Activated naive CD4-positive, alpha-beta T cell (primary cell): ENCODE measurements at regions not wholly inside any gene's neighbourhood (a gene's known extent, or its start where the extent isn't known, plus 50 kb on each side); places are given as distances from the start of the nearest gene placed in this dataset.

Source experiments
- DNase-seq, 4 experiments: peaks; one replicate each; lab custom pipeline; 2025; lab: John Stamatoyannopoulos, UW

DNA sequence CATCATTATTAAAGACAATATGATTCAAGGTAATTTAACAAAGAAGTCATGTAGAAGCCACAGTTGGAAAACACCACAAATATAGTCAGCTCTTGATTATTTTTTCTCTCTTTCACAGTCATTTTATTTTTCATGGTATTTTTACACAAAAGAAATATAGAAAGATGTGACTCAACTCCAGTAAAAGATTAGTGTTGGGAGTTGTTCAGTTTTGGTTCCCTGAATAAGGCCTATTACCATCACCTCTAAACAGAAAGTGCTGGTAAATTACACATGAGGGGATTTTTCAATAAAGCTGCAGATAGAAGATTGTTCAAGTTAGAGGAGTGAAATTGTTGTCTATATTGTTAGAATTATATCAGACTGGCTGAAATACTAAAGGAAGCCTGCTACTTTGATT, 107.0 kb downstream of the DDIT4L start:
- DNase-seq: no peak

DNA sequence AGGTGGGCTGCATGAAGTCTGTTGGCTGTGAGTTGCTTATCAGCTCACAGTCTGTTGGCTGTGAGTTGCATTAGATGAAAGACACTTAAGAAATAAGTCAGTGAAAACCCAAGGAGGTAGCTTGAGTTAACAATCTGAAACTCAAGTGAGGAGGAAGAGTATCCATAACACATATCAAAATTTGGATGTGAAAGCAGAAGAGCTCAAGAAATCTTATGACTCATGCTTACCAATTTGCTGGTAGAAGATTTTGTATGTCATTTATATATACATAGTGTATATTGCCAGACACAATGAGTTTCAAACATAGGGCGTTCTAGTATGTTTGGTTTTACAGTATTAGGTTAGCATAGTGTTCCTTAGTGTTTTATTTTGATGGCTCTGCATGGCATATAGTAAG, 107.4 kb downstream of the DDIT4L start:
- no peak for DNase-seq

DNA sequence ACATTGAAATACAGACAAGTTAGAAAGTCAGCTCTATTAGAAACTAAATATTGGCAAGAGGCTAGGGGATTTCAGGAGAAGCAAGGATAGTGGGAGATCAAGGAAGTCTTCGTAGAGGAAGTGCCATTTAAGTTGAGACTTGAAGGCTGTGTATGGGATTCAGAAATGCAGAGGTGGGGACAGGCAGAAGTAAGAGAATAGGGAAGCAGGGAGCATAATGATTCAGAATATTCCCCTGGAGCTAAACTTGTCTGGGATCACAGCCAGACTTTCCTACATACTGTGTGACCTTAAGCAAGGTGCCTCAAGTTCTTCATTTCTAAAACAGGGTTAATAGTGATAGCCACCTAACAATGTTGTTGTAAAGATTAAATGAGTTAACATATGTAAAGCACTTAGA, 108.8 kb downstream of the DDIT4L start:
- DNase-seq: no peak

DNA sequence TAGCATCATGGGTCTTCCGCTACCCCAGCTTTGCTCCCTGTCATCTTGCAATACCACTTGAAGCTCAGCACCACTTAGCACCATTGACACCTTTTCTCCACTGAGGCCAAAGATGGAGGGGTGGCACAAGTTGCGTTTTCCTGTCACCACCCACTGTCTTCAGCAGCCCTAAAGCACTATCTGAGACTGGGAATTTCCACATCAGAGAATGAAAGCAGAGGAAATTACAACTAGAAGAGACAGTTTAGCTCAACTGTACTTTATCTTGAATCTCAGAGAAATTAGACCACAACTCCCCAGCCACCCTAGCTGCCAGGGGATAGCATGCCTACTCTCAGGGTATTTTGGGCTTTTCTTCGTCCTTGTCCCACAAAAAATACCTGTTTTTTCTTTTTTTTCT, 111.0 kb downstream of the DDIT4L start:
- DNase-seq: no peak

DNA sequence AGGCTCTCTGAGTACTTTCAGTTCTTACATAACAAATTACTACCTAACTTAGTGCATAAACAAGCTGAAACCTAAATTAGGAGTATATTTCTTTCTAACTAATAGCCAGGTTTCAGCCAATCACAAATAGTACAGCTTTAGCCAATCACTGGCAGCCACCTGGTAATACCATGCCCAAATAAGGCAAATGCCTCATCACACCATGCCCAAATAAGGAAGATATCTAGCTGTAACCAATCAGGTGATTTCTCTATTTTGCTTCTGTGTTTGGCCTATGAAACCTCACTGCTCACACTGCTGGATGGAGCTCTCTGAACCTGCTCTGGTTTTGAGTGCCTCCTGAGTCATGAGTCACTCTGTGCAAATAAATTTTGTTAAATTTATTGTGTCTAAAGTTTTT, 113.5 kb downstream of the DDIT4L start:
- DNase-seq: no peak

DNA sequence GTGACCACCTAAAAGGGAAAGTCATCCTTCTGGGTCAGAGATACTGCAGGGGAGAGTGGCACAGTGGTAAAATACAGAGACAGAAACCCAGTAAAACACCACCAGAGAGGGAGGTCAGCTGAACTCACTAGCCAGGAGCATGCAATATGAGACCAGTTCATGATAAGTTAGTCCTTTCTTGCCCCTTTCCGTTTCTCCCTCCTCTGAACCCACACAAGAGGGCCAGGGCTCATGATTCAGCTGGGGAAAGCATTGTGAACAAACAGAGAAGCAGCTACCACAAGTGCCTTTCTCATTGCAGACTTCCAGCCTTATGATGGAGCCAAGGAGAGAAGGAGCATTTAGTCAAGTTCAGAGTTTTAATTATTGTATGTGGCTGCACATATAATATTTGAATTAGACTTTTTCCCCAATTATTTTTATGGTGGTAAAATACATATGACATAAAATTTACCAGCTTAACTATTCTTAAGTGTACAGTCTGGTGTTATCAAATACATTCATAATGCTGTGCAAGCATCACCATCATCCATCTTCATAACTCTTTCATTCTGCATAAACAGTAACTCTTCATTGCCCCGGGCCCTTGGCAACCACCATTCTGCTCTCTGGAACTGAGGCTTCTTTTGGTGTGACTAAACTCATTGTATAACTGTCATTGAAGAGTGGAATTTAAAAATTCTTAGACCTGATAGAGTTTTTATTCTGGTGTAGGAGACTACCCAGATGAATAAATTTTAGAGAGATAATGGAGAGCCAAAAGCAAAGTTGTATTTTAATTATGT, 114.6 kb downstream of the DDIT4L start:
- no peak for DNase-seq

DNA sequence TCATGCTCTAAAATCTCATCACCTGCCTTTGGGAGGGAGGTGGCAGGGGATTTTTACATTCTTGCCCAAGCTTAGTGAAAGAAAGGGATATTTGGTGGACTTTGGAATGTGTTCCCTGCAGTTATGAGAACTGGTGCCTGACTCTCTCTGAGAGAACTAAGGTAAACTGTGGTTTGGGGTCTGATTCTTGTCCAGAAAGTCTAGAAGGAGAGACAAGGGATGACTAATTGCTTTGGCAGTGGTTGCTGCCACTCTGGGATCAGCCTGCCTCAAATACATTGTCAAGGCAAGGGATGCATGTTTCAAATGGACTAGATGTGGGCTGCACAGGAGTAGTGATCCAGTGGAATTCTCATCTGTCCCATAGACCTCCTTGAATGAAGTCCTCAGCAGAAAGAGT, 115.2 kb downstream of the DDIT4L start:
- DNase-seq: no peak

DNA sequence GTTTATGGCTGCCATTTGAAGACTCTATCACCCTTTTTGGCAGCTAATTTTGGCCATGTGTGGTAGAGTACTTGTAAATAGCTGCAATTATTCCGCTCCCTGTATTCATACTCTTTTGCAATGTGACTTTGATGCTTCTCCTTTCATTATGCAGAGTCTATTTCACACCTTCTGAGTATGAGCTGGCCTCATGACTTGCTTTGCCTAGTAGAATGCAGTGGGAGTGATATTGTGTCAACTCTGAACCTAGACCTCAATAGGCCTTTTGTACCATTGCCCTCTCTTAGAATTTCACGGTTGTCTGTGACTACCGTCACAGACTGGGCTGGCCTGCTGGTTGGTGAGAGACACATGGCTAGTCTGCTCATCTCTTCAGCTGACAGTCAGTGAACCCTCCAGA, 118.8 kb downstream of the DDIT4L start:
- DNase-seq: no peak

DNA sequence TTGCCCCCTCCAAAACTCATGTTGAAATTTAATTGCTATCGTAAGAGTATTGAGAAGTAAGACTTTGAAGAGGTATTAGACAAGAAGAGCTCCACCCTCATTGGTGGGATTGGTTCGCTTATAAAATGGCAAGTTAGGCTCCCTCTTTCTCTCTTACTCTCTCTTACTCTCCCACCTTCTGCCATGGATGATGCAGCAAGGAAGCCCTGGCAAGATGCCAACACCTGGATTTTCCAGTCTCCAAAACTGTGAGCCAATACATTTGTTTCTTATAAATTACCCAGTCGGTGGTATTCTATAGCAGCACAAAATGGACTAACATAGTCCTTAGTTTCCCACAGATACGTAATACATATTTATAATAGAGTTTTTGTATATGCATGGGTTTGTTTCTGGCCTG, 119.4 kb downstream of the DDIT4L start:
- DNase-seq: no peak

DNA sequence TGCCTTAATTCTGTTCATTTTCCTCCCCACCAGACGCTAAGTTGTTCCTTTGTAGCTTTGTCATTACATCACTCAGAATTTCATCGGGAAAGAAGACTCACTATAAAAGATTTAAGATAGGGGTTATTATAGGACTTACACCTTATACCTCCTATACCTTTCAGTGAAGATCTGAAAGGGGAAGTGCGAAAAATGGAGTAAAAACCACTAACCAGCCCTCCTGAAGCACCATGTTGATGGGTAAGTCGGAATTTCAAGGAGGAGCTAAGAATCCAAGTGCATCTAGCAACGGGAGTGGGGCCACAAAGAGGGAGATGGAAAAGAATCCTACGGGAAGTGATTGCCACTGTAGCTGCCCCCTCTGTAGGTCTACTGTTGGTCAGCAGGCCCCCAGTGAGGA, 119.1 kb upstream of the H2AZ1 start:
- DNase-seq: no peak

DNA sequence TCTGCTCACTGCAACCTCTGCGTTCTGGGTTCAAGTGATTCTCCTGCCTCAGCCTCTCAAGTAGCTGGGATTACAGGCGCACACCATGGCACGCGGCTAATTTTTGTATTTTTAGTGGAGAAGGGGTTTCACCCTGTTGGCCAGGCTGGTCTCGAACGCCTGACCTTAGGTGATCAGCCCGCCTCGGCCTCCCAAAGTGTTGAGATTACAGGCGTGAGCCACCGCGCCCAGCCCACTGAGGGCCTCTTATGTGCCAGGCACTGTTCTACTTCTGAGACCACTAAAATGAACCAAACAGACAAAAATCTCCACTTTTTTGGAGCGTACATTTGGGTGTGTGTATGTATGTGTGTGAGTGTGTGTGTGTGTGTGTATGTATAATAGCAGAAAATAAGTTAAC, 117.2 kb upstream of the H2AZ1 start:
- DNase-seq: no peak

DNA sequence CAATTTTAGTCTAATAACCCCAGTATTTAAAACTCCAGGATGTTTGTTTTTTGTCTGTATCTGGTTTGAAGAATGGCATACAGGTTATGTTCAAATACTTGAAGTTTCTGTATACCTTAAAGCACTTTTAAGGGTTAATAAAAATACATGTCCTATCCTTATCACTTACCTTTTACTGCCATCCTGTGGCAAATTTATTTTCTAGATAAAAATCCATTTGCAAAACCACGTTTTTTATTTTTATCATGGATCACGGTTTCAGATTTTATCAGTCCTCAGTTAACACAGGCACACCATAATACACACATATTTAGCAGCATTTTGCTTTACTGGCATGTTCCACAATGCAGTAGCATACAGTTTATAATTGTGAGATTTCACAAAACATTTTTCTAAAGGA, 113.3 kb upstream of the H2AZ1 start:
- no peak for DNase-seq

DNA sequence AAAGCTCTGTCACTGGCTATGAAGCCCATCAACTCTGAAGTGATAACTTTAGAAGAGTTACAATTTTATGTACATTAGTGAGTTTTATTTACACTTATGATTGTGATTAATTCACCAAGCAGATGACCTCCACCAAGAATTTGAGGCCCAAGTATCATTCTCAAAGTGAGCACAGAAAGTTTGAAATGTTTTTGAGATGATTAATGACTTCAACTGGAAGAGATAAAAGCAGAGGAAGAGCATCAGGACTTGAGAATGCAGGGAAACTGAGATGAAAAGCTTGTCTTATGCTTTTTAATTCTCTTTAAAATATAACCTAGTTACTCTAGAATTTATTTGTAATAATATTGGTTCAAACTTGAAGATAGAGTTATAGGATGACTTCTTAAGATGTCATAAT, 112.8 kb upstream of the H2AZ1 start:
- DNase-seq: no peak

DNA sequence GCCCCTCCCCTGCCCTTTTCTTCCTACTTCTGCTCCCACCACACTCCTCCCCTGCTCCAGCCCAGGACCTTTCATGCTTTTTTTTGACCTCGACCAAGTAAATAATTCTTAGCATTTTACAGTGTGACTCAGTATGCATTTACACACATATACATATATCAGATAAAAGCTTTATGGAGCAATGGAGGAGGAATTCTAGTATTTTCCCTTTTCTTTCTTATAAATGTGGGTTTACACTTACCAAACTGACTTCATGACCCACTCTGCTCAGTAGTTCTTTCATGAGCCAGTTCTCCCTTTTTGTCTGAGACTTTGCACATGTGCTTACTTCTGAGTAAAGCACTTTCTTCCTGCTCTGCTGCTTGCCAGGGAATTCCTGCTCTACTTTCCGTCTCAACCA, 111.8 kb upstream of the H2AZ1 start:
- DNase-seq: no peak

DNA sequence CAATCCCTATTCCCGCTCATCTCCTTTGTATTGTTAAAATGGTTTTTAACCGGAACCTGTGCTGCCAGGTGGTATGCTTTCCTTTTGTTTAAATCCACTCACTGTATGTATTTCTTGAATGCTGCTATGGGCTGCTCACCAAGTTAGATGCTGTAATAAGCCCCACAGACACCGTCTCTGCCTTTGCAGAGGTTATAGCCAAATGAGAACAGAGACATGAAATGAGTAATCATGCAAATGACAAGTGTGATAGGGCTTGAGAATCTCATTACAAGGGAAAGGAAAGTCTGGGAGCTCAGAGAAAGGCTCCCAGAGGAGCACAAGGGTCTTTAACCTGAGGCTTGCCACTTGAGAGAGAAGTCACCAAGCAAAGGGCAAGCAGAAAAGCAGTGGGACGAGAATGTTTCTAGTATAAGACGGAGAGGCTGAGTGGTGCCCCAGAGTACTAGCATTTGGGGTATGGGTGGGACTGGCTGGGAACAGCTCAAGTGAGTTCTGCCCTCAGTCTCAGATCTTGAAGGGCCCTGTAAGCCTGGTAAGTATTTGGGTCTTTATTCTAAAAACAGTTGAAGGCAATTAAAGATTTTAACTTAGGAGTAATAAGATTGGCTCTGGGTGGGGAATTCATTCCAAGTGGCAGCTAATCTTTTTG, 110.8 kb upstream of the H2AZ1 start:
- DNase-seq: no peak

DNA sequence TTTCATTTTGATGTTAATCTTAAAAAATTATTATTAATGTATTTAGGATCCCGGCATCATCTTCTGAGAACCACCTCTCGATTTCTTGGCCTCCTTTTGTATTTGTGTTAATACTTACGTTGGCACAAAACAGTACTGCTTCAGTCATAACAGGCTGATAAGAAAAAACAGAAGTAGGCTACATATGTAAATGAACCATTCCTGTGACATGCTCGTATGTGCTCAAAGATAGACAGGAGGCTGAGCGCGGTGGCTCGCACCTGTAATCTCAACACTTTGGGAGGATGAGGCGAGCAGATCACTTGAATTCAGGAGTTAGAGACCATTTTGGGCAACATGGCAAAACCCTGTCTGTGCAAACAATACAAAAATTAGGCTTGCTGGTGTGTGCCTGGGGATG, 109.4 kb upstream of the H2AZ1 start:
- DNase-seq: no peak

DNA sequence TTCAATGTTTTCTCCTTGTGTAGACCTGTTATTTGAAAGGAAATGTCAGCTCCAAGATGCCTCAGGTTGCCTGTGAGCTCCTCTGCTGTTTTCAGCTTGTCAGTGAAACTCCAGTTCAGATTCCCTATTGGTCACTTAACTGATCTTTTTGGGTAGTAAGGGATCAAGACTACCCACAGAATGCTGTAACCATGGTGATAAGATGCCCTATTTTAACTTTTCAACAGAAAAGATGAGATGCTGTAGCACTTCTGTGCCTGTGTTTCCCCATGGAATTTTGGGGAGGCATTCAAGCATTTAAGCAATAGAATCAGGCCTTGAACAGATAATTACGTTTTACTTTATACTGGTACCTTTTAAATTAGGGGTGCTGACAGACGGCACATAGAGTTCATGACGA, 106.6 kb upstream of the H2AZ1 start:
- DNase-seq: no peak

DNA sequence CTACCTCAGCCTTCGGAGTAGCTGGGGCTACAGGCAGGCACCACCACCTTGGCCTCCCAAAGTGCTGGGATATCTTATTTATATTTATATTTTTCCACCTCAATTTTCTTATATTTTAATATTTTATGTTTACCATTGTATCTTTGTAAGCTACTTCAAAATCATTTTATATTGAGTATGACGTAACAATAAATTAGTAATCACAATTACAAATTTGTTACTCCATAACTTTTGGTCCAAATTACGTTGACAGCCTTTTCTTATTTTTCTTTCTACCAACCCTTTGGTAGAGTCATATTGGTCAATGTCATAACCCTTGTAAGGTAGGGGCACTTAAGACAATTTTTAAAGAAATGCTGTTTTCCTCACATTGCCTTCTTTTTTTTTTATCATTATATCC, 104.0 kb upstream of the H2AZ1 start:
- DNase-seq: no peak

DNA sequence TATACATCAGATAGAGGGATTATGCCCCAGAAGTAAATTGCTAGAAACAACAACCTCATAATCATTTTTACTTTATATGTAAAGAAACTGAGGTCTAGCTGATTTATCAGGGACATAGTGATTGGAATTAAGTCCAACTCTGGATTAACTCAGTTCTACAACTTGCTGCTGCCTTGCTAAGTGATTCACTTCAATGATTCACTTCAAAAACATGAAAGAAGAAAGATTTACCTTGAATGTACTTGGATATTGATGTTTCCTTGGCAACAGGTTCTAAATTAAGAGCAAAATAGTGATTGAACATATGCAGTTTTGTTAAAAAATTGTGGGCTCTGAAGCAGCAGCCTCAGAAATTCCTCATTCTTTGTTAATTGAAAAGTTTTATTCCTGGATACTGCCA, 99.8 kb upstream of the H2AZ1 start:
- no peak for DNase-seq

DNA sequence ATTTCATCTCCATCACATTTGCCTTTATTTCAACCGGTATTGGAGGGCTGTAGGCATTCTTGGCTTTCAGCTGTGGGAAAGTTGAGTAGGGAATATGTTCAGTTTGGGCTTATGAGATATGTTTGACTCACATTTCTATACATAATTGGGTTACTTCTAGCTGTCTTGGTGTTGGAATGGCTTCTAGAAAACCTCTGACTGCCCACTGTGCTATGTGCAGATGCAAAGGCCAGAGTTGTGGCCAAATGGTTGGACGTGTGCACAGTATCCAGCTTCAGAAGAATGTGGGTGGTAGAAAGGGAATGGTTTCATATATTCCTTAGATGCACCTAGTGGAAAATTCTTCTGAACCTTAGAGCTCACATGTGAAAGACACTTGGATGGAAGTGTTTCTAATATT, 92.6 kb upstream of the H2AZ1 start:
- no peak for DNase-seq

DNA sequence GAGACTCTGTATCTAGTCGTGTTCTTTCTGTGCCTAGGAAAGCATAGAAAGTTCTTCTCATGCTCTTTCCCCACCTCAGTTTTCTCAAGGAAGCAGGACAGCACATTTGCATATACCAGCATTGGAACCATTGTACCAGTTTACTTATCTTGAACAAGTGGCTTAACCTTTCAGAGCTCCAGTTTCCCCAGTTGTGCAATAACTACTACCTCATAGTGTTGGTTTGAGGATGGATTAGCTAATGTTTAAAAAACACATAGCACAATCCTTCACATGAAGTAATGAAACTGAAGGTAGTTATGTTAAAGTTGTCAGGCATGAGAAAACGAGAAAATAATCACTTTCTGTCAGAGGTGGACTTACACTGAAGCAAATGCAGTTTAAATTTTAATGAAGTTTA, 92.2 kb upstream of the H2AZ1 start:
- no peak for DNase-seq

DNA sequence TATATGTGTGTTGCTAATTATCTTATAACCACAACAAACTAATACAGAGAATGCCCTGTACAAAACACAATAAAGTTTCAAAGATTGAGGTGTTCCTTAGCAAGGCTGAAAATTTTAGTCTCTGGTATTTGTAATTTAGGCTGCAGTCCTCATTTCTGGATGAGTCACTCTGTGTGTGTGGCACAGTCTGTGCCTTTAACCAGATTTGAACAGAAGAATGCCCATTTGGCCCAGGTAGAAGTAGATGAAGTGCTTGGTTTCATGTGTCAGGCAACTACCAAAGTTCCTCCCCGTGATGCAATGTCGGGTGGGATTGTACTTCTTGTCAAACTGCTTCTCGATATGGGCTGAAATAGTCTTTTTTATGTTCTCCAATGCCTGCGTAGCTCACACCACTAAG, 91.6 kb upstream of the H2AZ1 start:
- DNase-seq: no peak

DNA sequence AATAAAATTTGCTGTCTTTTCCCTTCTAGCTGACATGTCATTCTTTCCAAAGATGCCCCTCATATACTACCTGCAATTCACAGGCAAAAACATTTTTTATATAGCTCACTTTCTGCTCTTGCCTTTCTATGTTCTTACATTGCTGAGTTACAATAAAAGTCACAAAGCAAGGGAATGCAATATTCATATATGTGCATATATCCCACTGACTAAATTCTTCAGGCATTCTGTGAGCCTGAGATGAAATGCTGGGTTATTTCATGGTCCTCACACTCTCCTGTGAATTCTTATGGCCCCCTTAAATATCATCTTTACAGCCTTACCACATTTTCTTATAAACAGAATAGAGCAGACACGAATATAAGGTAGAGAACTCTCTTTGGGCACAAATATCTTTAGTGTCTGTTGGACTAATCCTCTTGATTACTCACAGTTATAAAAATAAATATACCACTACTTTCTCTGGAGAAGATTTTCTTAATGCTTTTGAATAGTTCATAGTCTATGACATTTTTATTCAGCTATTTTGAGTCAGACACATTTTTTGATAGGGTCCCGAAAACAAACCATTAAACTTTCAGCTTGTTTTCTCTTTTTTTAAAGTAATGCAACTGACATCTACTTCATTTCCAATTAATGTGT, 84.1 kb upstream of the H2AZ1 start:
- no peak for DNase-seq

DNA sequence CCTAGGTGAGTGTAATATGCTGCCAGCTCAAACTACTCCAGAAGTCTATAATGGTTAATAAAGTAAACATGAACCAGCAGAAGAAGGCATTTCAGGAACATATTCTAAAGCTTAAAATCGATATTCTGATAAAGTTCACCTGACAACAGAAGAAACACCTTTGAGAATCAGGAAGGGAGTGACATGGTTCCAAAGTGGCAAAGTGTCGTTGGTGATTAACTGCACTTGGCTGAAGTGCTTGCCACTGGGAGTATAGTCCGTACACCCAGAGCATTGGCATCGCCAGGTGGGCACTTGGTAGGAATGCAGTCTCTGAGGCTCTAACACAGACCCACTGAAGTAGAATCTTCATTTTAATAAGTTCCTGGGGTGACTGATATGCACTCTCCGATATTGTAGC, 76.0 kb upstream of the H2AZ1 start:
- no peak for DNase-seq
